HG02571 (cell line): ENCODE measurements at regions not wholly inside any gene's neighbourhood (a gene's known extent, or its start where the extent isn't known, plus 50 kb on each side); places are given as distances from the start of the nearest gene placed in this dataset.

ENCODE experiments used
- ATAC-seq: cut with Tn5 transposase; IDR thresholded peaks from one replicate; pipeline ENCODE4 v1.9.1; 2021; ENCODE audit warnings: mild to moderate bottlenecking, moderate library complexity; ENCODE audit not compliant: unreplicated experiment

- no peak for ATAC-seq
These were observed 764.0 kb downstream of the SUCLG1 start for GRCh38 chr2:83695037-83695436.

DNA sequence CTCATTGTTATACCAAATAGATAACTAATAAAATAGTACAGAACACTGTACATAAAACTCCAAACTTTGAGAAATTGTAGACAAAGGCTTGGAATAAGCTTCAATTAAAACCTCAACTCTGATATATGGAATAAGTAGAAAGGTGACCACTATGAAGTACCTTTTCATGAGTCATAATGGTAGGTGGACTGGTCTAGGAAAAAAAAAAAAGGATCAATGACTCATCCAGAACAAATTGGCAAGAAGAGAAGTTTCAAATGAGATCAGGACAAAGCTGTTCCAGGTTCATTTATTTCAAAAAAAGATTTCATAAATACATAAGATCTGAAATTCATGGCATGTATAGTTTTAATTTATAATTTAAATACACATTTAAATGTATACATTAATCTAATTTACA, 769.7 kb downstream of the SUCLG1 start:
- no peak for ATAC-seq

DNA sequence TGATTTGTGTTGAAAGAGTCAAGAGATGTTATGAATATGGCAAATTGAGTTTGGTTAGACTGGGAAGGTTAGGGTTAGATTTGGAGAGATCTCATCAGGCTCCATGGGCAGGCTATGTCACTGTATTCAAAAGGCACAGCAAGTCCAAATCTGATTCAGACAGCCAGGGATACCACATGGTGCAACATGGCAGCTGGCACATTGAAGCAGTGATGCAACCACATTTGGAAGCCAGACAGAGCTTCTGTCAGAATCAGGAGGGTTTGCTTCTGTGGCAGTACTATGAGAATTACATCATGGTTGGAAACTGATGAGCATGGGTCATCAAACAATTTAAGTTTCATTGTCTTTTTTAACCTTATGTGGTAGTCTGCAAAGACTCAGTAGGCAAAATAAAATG, 772.2 kb downstream of the SUCLG1 start:
- ATAC-seq = no peak

DNA sequence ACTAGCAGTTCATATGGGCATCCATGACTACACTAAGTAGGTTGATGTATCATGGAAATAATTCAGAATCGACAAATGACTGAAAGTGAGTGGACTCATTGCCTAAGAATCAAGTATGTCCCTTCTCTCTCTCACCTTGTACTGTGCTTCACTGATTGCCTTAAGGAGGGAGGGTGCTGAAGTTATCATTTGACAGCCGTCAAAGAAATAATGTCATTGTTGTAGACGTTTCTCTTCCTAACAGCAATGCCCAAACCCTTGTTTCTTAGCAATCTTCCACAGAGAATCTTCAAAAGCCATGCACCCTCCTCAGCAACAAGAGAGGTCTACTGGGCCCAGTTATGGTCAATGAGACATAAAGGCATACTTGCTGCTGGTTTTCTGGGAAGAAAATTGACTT, 785.0 kb downstream of the SUCLG1 start:
- ATAC-seq = no peak

DNA sequence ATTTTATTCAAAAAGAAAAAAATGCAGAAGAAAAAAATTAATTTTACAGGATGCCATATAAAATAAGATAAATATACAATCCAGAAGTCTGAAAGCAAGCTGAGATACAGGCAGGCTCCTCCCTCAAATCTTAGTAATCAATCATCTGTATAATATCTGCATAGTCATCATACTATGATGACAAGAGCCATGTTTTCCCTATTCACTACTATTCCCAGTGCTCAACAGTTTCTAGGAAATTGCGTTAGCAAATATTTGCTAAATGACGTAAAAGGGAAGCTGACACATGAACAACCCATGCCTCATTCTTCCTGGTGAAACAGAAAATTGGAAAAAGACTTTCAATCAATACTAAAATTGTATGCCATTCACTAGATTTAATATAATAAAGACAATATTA, 793.2 kb downstream of the SUCLG1 start:
- no peak for ATAC-seq

DNA sequence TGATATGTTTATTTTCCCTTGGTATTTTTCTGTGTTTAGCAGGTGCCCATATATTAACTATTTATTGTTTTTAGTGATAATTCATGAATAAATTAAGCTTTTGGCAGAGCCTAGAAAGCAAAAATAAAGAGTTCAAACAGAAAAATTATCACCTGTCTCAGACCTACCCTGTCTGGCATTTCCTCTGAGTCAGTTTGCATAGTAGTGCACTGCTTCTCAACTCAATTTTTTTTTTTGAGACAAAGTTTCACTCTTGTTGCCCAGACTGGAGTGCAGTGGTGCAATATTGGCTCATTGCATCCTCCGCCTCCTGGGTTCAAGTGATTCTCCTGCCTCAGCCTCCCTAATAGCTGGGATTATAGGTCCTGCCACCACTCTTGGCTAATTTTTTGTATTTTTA, 793.9 kb downstream of the SUCLG1 start:
- ATAC-seq = no peak

GRCh38 chr2:83661711-83662110, 797.4 kb downstream of the SUCLG1 start:
- no peak for ATAC-seq

DNA sequence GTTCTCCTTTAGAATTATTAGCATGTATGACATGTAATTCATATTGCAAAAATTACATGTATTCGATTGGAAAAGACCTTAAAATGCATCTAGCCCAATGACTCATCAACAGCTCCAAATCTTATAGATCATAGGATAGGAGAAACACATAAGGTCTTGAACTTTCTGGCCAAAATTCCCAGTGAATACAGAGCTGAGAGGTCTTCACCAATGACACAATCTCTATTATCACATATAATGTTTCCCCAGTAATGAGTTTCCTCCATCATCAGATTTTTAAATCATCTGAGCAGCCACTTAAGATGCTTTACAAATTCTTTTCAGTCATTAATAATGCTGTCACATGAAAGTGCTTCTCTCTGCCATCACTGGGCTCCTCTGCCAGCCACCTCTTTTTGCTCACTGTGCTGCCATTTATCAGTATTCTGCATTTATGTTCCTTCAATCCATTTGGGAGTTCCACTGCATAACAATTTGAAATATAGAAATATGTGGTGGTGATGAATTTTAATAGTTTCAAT, 804.9 kb downstream of the SUCLG1 start:
- ATAC-seq = no peak

GRCh38 chr2:83650898-83651297, 808.2 kb downstream of the SUCLG1 start:
- no peak for ATAC-seq

DNA sequence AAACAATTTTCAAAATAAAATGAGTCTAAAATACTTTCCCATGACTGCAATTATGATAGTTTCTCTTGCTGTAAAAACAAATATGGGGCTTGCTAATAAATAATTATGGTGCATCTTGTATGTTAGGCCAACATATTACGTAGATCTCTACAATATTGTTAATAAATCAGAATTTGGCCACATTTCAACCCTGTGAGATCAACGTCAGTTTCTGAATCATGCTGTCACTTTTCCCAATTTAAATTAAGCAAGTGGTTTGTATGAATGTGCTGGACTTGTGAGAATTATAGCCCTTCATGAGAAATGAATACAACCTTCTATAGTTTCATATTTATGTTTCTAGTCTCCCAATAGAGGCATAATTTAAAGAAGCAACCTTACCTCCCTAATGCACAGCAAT, 808.9 kb downstream of the SUCLG1 start:
- ATAC-seq = no peak

DNA sequence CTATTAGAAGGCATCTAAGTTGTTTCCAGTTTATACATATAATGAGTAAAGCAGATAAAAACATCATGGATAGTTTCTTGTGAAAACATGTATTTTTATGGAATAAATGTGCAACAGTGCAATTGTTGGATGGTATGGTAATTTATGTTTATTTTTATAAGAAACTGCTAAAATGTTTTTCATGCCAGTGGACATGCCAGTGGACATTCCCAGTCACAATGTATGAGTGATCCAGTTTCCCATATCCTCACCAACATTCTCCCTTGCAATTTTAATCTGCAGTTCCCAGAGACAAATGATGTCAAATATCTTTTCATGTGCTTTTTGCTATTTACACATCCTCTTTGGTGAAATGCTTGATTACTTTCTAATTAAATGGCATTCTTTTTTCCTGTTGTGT, 818.6 kb downstream of the SUCLG1 start:
- ATAC-seq = no peak

GRCh38 chr2:83633423-83633822, 825.7 kb downstream of the SUCLG1 start:
- ATAC-seq = no peak

DNA sequence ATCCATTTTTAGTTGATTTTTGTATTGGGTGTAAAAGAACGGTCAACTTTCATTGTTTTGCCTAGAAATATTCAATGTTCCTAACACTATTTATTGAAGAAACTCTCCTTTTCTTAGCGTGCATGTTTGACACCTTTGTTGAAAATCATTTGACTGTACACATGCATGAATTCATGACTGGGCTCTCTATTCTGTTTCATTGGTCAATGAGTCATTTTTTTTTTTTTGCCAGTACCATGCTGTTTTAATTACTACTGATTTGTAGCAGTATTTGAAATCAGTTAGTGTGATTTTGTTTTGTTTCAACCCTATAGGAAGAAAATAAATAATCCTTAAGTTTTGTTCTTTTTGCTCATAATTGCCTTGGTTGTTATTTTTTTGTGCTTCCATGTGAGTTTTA, 828.7 kb downstream of the SUCLG1 start:
- no peak for ATAC-seq

- ATAC-seq = no peak
These were observed 843.6 kb downstream of the SUCLG1 start for GRCh38 chr2:83615511-83615910.

DNA sequence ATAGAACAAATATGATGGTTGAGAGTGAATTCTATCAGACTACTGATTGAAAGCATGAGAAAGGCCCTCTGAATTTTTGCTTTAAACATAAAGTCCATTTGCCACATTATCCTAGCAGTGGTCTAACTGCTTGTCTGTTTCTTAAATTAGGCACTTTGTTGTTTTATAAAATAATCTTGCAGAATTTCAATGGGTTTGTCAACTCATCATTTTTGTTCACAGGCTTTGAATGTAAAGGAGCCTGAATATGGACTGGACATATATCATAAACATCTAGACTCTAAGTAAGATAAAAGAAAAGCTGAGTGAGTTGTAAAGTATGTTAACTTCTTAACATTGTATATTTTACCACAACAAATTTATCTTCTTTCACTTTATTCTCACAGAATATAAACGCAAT, 845.9 kb downstream of the SUCLG1 start:
- ATAC-seq = no peak

DNA sequence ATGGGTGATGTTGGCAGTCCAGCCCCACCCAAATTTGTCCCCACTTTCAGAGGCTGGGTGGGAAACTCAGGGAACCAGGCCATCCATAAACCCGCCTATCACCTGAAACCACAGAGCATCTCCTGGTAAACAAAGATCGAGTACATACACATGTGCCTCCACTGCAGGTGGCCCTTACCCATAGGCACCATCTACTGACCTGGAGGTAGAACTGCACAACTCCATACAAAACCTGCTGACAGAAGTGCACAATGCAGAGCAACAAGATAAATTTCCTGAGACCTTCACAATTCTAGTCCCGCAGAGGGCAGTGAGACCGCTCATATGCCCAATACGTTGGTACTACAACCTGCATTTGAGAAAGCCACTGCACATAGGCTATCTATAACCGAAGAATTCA, 856.3 kb downstream of the SUCLG1 start:
- ATAC-seq = no peak

DNA sequence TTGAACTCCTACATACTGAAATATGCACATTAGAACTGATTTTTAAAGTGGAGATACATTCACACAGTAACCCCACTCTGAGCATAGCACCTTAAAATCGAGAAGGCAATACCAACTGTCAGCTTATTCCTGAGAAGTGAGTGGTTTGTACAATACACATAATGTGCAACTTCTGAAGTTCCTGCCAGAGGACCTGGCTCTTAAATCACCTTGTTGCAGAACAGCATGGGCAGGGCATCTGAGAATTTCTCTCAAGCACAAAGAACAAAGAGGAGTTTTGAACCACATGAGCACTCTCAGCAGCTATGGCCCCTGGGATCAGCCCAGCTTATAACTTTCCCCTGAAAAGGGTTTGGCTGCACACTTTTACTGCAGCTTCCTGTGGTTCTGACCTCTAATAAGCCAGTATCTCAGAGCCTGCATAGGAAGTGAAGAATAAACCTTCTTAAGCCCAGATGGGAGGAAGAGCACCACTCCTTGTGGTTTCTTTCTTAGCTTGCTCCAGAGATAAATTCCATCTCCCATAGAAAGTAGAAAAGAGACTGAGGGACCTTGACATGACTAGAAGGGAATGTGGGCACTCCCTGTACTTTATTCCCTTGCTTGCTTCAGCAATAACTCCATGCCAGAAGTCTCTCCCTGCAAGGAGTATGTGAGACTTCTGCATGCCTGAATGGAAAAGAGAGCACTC, 862.3 kb downstream of the SUCLG1 start:
- ATAC-seq = no peak

GRCh38 chr2:83595926-83596325, 863.2 kb downstream of the SUCLG1 start:
- ATAC-seq = no peak

GRCh38 chr2:83595121-83595690, 863.9 kb downstream of the SUCLG1 start:
- ATAC-seq = no peak

- no peak for ATAC-seq
These were observed 864.6 kb downstream of the SUCLG1 start for GRCh38 chr2:83594241-83595120.

GRCh38 chr2:83587309-83587708, 871.8 kb downstream of the SUCLG1 start:
- no peak for ATAC-seq

GRCh38 chr2:83585250-83585649, 873.8 kb downstream of the SUCLG1 start:
- ATAC-seq = no peak
